Sigmoid colon (tissue), 4 donors: ENCODE measurements at regions not wholly inside any gene's neighbourhood (a gene's known extent, or its start where the extent isn't known, plus 50 kb on each side); places are given as distances from the start of the nearest gene placed in this dataset.
"Not testable (repeated sequence)": the region's sequence is repeated elsewhere in the genome, so short reads cannot be mapped to it uniquely, and the experiment has no call there.

Source experiments
- CTCF ChIP-seq, 4 experiments: fragments of 450-650 bp in 3 of 4; fragments of 200-600 bp in 1 of 4; IDR thresholded peaks; one replicate each; pipeline ENCODE4 v1.5.1; 2016 to 2019; ENCODE audit warnings: antibody characterized with exemption in 4 of 4, mild to moderate bottlenecking in 3 of 4, moderate library complexity in 2 of 4
- POLR2A ChIP-seq, 2 donors: fragments of 450-650 bp; IDR thresholded peaks; one replicate each; pipeline ENCODE4 v1.6.1; 2016; ENCODE audit warnings: antibody characterized with exemption in 2 of 2, mild to moderate bottlenecking in 2 of 2, moderate library complexity in 2 of 2
- POLR2AphosphoS5 ChIP-seq, 4 donors: sonication (generic); formaldehyde crosslinking; IDR thresholded peaks; one replicate each; pipeline ENCODE4 v1.6.1; 2017; ENCODE audit warnings: antibody characterized with exemption in 4 of 4

- TF ChIP-seq POLR2A, POLR2AphosphoS5, CTCF (IDR thresholded peaks at IDR 0.05): not testable (repeated sequence)
Observed at GRCh38 chr20:30912661-30913026, 344.8 kb upstream of the DEFB115 start.
